ENCODE measurements at regions not wholly inside any gene's neighbourhood (a gene's known extent, or its start where the extent isn't known, plus 50 kb on each side); places are given as distances from the start of the nearest gene placed in this dataset.
"Not testable (repeated sequence)": the region's sequence is repeated elsewhere in the genome, so short reads cannot be mapped to it uniquely, and the experiment has no call there.

DNA sequence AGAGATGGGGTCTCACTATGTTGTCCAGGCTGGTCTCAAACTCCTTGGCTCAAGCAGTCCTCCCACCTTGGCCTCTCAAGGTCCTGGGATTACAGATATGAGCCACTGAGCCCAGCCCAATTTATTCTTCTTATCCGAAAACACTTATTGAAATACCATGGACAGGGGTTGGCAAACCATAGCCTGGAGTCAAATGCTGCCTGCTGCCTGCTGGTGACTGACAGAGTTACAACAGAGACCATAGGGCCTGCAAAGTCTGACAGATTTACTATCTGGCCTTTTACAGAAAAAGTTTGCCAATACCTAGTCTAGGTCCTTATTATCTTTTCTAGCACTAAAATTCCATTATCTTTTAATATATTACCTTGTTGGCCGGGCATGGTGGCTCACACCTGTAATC, 87.1 kb upstream of the ZNF281 start:
- no peak for DNase-seq (ENCODE audit: low spot score)

DNA sequence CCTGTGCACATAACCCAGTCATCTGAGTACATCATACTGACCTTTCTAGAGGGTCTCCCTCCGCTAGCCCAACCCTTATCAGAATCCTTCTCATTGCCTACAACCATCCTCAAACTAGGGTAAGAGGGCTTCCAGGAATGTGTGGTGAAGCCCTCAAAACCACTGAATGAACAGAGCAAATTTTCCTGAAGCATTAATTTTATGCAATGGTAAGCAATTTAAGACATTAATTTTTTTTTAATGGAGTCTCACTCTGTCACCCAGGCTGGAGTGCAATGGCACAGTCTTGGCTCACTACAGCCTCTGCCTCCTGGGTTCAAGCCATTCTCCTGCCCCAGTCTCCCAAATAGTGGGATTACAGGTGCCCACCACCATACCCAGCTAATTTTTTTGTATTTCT, 86.1 kb upstream of the ZNF281 start:
- no peak for DNase-seq (ENCODE audit: low spot score)

DNA sequence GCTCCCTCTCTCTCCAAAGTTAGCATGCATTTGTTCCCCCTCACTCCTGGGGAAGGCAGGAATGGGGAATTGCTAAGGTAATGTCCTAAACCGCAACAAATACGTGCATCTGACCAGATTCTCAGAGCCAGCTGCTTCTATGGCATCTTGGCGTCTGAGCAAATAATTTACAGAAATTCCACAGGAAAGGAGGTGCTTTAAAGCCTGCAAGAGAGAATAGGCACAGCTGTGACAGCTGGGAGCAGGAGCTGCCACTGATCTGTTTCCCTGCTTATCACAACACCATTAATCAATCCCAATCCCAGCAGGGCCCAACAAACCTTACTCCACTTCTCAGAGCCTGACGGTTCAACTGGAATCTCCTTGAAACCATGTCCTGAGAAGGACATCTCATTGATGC, 83.5 kb upstream of the ZNF281 start:
- no peak for DNase-seq (ENCODE audit: low spot score)

DNA sequence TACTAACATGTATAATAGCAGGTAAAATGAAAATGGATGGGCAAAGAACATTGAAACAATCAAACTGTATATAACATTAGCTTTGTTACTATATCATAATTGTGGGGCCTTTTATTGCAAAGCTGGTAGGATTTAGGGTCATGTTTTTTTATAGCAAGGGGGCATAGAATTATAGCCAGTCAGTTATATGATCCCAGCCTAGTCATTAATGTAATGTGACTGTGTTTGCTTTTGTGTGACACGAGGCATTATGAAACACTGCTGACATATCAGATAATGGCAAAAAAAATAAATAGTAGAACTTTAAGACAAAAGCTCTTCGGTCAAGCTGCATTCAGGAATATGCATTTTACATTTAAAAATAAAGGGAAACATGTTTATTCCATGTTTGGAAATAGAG, 81.3 kb upstream of the ZNF281 start:
- no peak for DNase-seq (ENCODE audit: low spot score)

DNA sequence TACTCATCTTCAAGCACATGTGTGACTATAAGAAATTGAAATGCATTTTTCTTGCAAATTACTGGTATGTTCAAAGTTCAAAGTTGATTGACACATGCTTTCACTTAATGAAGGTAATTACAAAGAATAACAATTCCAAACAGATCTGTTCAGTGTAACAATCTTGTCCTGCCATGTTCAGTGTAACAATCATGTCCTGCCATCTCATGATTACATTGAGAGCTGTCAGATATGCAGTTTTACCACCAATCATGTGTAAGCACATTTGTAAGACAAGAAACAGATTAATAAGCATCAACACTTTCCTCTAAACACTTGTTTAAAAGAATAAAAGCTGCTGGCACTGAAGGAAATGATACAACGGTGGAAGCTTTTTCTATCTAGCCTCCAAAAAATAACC, 80.3 kb upstream of the ZNF281 start:
- DNase-seq (ENCODE audit: low spot score): no peak

DNA sequence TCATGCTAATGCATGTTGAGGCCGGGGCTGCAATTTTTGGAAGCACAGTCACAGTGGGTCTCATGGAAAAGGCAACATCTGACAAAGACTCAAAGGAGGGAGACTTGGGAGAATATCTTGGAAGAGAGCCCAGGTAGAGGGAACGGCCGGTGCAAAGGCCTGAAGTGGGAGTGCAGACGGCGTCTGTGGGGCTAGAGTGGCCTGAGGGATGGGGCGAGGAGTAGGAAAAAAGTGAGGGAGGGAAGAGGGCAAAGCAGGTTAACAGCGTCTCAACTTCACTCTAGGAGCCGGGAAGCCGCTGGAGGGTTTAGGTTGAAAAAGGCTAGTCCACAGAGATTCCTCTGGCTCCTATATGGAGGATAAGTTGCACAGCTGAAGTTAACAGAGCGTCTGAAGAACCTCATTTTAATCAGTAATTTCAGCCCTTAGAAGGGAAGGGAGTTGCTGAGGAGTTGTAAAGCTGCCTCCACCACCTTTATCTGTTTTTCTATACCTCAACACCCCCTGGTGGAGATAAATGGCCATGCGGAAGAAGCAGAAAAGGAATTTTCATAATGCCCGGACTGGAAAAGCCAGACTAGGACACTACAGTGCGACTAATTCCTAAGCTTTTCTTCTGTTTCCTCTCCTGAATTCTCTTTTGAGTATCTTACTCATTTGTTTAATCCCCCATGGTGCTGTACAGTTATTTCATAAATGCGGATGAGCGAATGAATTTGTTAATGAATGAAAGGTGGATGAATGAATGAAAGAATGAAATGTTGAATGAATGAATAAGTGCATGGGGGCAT, 78.7 kb upstream of the ZNF281 start:
- DNase-seq (ENCODE audit: low spot score): peak; percentile 73

DNA sequence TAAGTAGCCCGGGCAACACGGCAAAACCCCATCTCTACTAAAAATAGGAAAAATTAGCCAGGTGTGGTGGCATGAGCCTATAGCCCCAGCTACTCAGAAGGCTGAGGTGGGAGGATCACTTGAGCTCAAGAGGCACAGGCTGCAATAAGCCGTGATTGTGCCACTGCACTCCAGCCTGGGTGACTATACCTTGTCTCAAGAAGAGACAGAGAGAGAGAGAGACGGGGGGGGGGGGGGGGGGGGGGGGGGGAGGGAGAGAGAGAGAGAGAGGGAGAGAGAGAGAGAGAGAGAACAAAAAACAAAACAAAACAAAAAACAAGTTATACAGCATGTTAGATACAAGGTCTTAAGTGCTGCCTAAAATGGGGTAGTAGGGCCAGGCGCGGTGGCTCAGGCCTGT, 77.8 kb upstream of the ZNF281 start:
- DNase-seq (ENCODE audit: low spot score): no peak

DNA sequence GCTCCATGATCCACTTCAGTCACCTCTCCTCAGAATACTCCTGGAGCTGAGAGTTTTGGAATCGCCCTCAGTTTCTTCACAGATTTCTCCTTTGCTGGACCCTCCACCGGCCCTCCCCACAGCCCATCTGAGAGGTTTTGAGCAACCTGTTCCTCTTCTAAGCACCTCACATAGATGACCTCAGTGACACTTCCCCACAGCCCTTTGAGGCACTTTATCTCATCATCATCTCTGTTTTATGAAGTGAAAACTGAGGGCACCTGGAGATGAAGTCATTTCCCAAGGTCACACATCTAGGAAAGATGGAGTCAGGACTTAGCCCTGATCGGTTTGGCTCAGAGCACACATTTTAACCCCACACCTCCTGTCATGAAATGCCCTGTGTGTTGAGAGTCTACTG, 76.8 kb upstream of the ZNF281 start:
- DNase-seq (ENCODE audit: low spot score): no peak

DNA sequence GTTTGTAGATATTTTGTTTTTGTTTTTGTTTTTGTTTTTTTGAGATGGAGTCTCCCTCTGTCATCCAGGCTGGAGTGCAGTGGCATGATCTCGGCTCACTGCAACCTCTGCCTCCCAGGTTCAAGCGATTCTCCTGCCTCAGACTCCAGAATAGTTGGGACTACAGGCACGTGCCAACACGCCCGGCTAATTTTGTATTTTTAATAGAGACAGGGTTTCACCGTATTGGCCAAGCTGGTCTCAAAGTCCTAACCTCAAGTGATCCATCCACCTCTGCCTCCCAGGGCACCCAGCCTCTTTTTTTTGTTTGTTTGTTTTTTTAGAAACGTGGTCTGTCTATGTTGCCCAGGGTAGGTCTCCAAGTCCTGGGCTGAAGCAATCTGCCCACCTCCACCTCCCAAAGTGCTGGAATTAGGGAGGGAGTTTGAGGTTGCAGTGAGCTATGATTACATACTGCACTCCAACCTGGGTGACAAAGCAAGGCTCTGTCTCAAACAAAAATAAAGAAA, 74.7 kb upstream of the ZNF281 start:
- DNase-seq (ENCODE audit: low spot score): not testable (repeated sequence)

DNA sequence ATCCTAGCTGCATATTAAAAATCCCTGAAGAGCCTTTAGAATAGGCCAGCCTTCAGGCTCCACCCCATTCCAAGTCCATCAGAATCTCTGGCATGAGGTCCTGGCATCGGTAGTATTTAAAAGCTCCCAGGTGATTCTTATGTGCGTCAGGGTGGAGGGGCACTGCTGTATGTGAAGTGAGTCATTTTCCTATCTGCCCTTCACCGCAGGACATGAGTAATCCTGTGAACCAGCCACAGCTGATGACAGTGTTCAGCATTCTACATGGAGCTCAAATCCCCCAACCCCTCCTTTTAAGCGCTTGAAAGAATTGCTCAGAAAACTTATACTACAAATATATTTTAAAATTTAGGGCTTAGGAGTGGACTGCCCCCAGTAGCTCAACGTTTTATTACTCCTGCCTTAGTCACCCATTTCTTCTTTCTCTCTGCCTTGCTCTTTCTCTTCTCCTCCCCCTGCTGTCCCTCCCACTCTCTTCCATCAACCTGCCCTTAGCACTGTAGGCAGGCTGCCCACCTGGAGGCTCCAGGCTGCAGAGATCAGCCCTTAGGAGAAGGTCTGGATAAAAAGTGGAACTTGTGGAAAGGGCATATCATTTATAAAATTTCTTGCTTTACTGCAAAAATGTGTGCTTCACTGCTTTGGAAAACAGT, 73.8 kb upstream of the ZNF281 start:
- peak; percentile 93 for DNase-seq (ENCODE audit: low spot score)

DNA sequence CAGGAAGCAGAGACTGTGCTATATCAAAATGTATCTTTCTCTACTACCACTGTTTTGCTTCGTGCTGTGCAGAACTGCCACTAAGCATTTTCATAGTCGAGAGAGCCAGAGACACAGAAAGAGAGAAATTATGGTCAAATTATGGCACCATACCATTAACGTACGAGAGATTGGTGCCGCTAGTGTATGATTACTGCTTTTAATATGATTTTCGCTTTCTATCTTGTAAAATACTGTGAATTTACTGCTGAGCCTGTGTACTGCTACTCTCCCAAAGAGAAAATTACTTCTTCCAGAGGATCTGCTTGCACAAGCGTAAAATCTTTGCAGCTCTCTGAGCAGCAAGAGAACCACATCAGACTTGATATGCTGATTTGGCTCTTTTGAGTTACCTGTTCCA, 71.1 kb upstream of the ZNF281 start:
- DNase-seq (ENCODE audit: low spot score): no peak

DNA sequence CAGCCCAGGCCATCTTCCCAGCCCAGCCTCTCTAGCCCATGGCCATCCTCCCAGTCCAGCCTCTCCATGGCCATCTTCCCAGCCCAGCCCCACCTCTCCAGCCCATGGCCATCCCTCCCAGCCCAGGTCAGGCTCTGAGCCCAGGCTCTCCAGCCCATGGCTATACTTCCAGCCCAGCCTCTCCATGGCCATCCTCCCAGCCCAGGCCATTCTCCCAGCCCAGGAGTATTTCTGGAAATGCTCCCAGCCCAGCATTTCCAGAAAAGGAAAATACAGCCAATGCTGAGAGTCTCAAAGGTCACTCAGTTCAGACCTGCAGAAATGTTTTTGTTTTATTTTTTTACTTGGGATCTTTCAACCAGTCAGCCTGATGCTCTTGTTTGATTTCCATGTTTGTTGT, 70.0 kb upstream of the ZNF281 start:
- DNase-seq (ENCODE audit: low spot score): no peak

DNA sequence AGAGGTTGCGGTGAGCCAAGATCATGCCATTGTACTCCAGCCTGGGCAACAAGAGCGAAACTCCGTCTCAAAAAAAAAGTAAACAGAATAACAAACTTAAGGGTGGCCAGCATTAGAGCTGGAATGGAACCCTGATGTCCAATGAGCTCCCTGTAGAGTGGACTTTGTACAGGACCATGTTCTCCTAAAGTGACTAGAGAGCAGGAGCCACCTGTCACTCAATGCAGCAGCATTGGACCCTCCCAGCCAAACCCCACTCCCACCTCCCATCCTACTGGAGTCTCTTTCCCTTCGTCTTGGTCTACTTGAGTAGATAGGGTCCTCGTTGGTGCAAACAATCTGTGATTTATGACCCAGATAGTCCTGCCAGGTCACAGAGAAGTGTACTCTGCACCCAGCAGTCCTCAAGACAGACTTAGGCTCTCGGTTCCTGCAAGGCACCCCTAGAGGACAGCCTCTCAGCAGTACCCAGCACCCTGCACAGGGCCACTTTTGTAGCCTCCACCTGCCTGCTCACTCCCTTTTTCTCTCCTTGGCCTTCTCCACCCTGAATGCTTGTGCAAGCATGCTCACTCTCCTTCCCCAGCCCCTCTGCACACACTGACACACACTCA, 69.2 kb upstream of the ZNF281 start:
- DNase-seq (ENCODE audit: low spot score): no peak

DNA sequence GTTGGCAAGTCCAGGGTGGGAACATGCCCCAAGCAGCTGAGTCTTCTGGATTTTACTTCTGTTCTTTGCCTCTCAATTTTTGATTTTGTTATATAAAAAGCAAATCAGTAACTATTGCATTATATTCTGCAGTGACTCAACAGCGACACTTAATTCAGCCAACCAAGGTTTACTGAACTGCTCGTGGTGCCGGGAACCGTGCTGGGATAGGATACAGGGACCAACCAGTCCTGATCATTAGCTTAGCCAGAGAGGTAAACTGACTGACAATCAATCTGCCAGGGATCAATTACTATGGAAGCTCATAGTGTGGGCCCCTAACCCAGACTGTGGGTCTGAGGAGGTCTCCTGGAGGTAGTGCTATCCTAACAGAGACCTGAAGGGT, 68.4 kb upstream of the ZNF281 start:
- no peak for DNase-seq (ENCODE audit: low spot score)

DNA sequence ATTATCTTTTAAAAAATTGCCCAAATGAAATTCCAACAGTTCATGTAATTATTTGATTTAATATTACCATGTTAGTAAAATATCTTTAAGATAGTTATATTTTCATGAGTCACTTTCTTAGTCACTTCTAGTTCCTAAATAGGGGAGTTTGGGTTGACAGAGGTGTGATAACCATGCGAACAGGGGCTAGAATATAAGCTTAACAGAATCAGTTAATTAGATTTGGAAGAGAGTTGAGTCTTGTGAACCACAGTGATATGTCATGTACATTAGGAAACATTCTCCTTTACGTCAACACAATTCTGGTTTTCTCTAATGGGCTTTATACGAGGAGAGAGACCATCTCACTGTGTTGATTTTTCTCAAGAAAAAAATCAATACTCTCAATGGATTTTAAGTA, 64.8 kb upstream of the ZNF281 start:
- DNase-seq (ENCODE audit: low spot score): no peak

DNA sequence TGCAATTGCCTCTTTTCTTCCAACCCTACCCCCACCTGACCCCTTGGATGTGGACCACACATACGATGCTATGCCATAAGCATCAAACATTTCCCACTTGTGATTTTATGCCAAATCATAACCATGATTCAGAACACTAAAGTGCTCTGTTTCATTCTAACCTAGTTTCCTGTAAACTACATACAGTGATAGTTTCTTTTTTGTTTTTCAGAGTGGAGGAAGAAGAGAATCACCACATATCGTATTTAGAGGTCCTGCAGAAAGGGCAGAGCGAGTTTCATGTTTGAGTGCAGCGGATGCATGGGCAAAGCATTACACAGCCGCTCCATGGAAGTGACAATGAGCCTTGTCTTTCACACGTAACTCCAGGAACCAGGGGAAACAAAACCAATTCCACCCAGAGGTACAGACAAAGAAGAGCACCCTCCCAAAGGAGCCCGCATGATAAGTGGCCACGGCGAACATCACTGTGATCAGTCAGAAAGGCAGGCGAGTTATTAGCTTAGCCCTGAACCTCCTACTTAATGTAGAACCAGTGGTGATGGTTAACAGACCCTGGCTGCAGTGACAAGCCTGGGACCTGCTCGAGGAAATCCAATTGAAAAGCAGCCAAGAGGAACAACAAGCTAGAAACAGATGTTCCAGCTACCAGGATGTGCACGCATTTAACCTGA, 64.0 kb upstream of the ZNF281 start:
- DNase-seq (ENCODE audit: low spot score): peak; percentile 19

DNA sequence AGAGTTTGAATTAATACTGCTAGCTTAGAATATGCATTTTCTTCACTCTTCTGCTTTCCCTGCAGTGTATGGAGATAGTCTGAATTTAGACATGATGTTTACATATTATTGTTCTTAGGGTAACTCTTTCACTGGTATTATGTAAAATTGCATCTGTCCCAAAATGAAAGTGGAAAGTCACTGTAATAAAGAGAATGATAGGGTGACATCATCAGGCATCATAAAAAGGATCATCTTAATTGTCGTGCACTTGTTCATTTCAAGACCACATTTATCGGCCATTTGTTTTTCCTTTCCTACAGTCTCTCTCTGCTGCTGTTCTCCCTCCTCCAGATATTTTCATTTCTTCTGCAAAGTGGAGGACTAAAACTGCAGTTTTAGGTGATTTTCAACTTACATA, 61.9 kb upstream of the ZNF281 start:
- no peak for DNase-seq (ENCODE audit: low spot score)

DNA sequence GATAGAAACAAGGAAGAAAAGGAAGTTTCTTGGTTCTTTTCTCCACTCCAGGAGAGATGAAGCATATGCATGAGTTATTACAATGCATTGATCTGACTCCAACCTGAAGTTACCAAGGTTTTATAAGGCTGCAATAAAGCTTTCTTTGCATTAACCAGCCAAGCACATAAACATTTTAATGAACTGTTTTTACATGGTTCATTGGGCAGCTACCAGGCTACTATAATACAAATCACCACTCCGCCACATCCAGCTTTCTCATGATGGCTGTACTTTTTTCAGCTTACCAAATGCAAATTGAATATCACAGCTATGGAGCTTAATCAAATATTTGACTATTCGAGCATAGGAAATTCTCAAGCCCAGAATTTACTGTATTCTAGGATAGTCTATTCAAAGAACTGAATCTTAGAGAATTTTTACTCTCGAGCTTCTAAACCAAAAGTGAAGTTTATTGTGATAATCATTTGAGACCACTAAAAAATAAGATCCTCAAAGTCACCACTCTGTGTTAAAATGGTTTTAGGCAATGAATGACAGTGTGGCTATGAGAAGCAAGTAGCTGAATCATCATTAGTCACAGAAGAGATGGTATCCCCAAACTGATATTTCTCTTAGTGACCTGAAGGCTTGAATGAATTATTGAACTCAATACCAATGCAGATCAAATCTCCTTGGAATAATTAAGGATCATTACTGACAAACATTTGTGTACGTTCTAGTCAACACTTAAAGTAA, 58.6 kb upstream of the ZNF281 start:
- DNase-seq (ENCODE audit: low spot score): no peak

DNA sequence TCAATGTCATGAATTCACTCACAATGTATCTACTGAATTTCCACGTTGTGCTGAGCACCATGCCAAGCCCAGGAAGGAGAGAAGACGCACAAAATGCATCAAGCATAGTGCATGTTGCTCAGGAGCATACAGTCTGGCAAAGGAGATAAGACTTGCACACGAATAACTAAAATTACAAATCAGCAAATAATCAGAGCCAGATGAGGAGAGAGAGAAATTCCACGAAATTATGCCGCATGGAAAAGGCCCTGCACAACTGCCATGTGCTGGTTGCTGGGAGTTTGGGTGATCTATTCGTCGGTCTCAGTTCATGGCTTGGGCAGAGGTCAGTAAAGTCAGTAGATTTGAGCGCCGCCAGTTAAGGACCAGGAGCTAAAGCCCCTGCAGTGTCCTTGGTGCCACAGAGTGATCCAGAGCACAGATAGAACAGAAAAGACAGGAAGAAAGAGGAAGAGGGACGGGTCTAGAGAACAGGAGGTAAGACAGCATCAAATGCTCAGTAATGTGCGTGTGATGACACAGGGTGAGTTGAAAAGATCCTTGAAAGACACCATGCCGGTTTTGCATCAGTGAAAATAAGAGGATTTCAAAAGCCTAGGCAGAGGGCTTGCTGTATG, 55.1 kb upstream of the ZNF281 start:
- DNase-seq (ENCODE audit: low spot score): no peak

Measured in AG08395 (cell line).